K562 (cell line): ENCODE measurements at regions not wholly inside any gene's neighbourhood (a gene's known extent, or its start where the extent isn't known, plus 50 kb on each side); places are given as distances from the start of the nearest gene placed in this dataset.

ENCODE experiments used
- ATAC-seq: fragments of 200-7000 bp; cut with Tn5 transposase; 3 replicates; pipeline ENCODE4 v1.9.1; 2020; ENCODE audit warnings: moderate library complexity
- BruUV-seq: library from RNA; stranded (reverse); fragments of 400-500 nt; replicated peaks from 2 replicates; lab custom pipeline; 2021; lab: Mats Ljungman, UMichigan
- CTCF ChIA-PET: fragments of 300-600 bp; formaldehyde crosslinking; extraction: SDS; loops from one replicate; lab custom pipeline; 2021; ENCODE audit warnings: low intra/inter-chr PET ratio; lab: Yijun Ruan, JAX
- POLR2A ChIA-PET: fragments of 300-600, 350-650 bp; sonication (Branson Sonifier 250); formaldehyde crosslinking; extraction: SDS; loops from one replicate; lab custom pipeline; 2021; ENCODE audit warnings: antibody characterized with exemption, inconsistent platforms; lab: Yijun Ruan, JAX
- DNase-seq, 4 experiments: peaks; one replicate each; pipeline versions ENCODE4 v3.0.0 to v3.0.0-alpha.2; 2011 to 2018; ENCODE audit warnings: low spot score in 3 of 4, mixed read lengths in 3 of 4; ENCODE audit errors: extremely low read depth in 1 of 4
- FAIRE-seq: peaks from 2 replicates; lab custom pipeline; 2011; peaks lifted over from hg19 to GRCh38; lab: Jason Lieb, UNC
- H2AFZ ChIP-seq: 2 replicates; pipeline ENCODE4 v1.6.0; 2011; ENCODE audit warnings: low read depth, low read length, control low read depth, inconsistent platforms
- H3K27ac ChIP-seq: fragments of 200-600 bp; 3 replicates; pipeline ENCODE4 v1.8.0; 2011; ENCODE audit warnings: low read depth, mild to moderate bottlenecking, control low read depth, inconsistent platforms, low read length, moderate library complexity, mixed read lengths; ENCODE audit errors: extremely low read depth
- H3K27me3 ChIP-seq, 2 experiments: fragments of 300-600 bp in 1 of 2; 2 replicates in 1 of 2; 3 replicates in 1 of 2; pipeline versions ENCODE4 v1.6.0 to v1.8.0; 2011; ENCODE audit warnings: inconsistent platforms in 2 of 2, low read length in 2 of 2, mild to moderate bottlenecking in 1 of 2, mixed read lengths in 1 of 2, moderate library complexity in 1 of 2; ENCODE audit not compliant: control insufficient read depth in 2 of 2, insufficient read depth in 2 of 2
- H3K36me3 ChIP-seq: fragments of 300-600 bp; 3 replicates; pipeline ENCODE4 v1.8.0; 2011; ENCODE audit warnings: mild to moderate bottlenecking, low read length, inconsistent platforms; ENCODE audit not compliant: control insufficient read depth, insufficient read depth
- H3K4me1 ChIP-seq, 2 experiments: fragments of 200-600 bp in 1 of 2; replicated peaks in 1 of 2; 2 replicates in 1 of 2; 3 replicates in 1 of 2; pipeline versions ENCODE4 v1.5.1 to v1.8.0; 2011; ENCODE audit warnings: inconsistent platforms in 2 of 2, low read length in 2 of 2, mild to moderate bottlenecking in 1 of 2, mixed read lengths in 1 of 2, moderate library complexity in 1 of 2; ENCODE audit not compliant: control insufficient read depth in 2 of 2, insufficient read depth in 2 of 2
- H3K4me2 ChIP-seq: 2 replicates; pipeline ENCODE4 v1.6.1; 2011; ENCODE audit warnings: low read length, control low read depth, inconsistent platforms, mixed read lengths; ENCODE audit not compliant: insufficient read depth
- H3K4me3 ChIP-seq: fragments of 200-600 bp; sonication (generic), shearing (Covaris generic); 2 replicates; pipeline ENCODE4 v1.5.1; 2016; ENCODE audit warnings: control low read depth, inconsistent platforms
- H3K79me2 ChIP-seq: fragments of 200-600 bp; 3 replicates; pipeline ENCODE4 v1.8.0; 2011; ENCODE audit warnings: low read length, inconsistent platforms; ENCODE audit not compliant: control insufficient read depth, insufficient read depth
- H3K9ac ChIP-seq, 2 experiments: 2 replicates each; pipeline versions ENCODE4 v1.6.0 to v1.6.1; 2011; ENCODE audit warnings: low read depth in 2 of 2, low read length in 2 of 2, control low read depth in 1 of 2, inconsistent platforms in 1 of 2, mild to moderate bottlenecking in 1 of 2, mixed read lengths in 1 of 2; ENCODE audit not compliant: insufficient read depth in 1 of 2
- H3K9me1 ChIP-seq: one replicate; pipeline ENCODE4 v1.6.0; 2011; ENCODE audit warnings: inconsistent platforms, mild to moderate bottlenecking, low read length, moderate library complexity; ENCODE audit not compliant: control insufficient read depth, insufficient read depth
- H3K9me3 ChIP-seq: replicated peaks from 2 replicates; pipeline ENCODE4 v1.5.1; 2011; ENCODE audit warnings: low read depth, low read length, inconsistent platforms; ENCODE audit not compliant: control insufficient read depth, insufficient read depth
- H4K20me1 ChIP-seq: replicated peaks from 2 replicates; pipeline ENCODE4 v1.6.1; 2011; ENCODE audit warnings: low read length, inconsistent platforms, mixed read lengths; ENCODE audit not compliant: control insufficient read depth, insufficient read depth
- ARID1B ChIP-seq: fragments of 450-650 bp; IDR thresholded peaks from 2 replicates; pipeline ENCODE4 v1.6.1; 2016; ENCODE audit warnings: antibody characterized with exemption, mild to moderate bottlenecking, inconsistent platforms
- DNMT1 ChIP-seq: fragments of 450-650 bp; IDR thresholded peaks from 2 replicates; pipeline ENCODE4 v1.6.1; 2016; ENCODE audit warnings: antibody characterized with exemption, mild to moderate bottlenecking
- HCFC1 ChIP-seq: IDR thresholded peaks from 2 replicates; pipeline ENCODE4 v1.6.1; 2012; ENCODE audit warnings: low read depth, low read length, improper control_type of control experiment
- MCM5 ChIP-seq: fragments of 450-650 bp; IDR thresholded peaks from 2 replicates; pipeline ENCODE4 v1.6.1; 2016; ENCODE audit warnings: low read depth
- PRPF4 ChIP-seq: fragments of 200-400 bp; formaldehyde crosslinking; IDR thresholded peaks from one replicate; pipeline ENCODE4 v1.6.1; 2017; ENCODE audit warnings: low read length, low read depth, mild to moderate bottlenecking; ENCODE audit not compliant: insufficient read depth, poor library complexity, severe bottlenecking
- SAFB ChIP-seq: fragments of 200-400 bp; formaldehyde crosslinking; IDR thresholded peaks from 2 replicates; pipeline ENCODE4 v1.6.1; 2017; ENCODE audit warnings: low read depth, low read length, borderline replicate concordance
- TSC22D4 ChIP-seq: fragments of 450-650 bp; IDR thresholded peaks from 2 replicates; pipeline ENCODE4 v1.6.1; 2016; ENCODE audit warnings: missing genetic modification characterization, missing biosample characterization, control low read depth
- ZEB2 ChIP-seq: fragments of 450-650 bp; IDR thresholded peaks from 2 replicates; pipeline ENCODE4 v1.6.1; 2016
- ZNF12 ChIP-seq: sonication (generic); formaldehyde crosslinking; IDR thresholded peaks from 2 replicates; pipeline ENCODE4 v1.4.0; 2020; ENCODE audit warnings: mild to moderate bottlenecking, missing genetic modification reagents
- ZNF354B ChIP-seq: fragments of 250-450 bp; sonication (Bioruptor Pico); IDR thresholded peaks from 2 replicates; pipeline ENCODE4 v1.4.0; 2020
- ZNF77 ChIP-seq: fragments of 250-450 bp; sonication (Bioruptor Pico); IDR thresholded peaks from 2 replicates; pipeline ENCODE4 v1.5.0; 2020
- WGBS: fragments of 100-300 bp; shearing (Covaris generic); methylation state at CpG from one replicate; pipeline ENCODE4 v1.1.6; 2016; ENCODE audit warnings: low coverage, mixed read lengths; ENCODE audit not compliant: insufficient coverage; ENCODE audit errors: missing lambda C conversion rate; 5-methylcytosine and 5-hydroxymethylcytosine counted together
- in situ Hi-C: fragments of 300-500 bp; cut with MboI; formaldehyde crosslinking; loops from 4 replicates; pipeline ENCODE4 v1.15.0; 2018; ENCODE audit warnings: inconsistent platforms, mixed read lengths
- intact Hi-C: fragments of 100-400 bp; cut with micrococcal nuclease; formaldehyde crosslinking; loops from 2 replicates; pipeline ENCODE4 v1.14.2; 2022
- TF ChIP-seq, protein P1 (sequence below), 2 experiments: fragments of 450-650 bp; IDR thresholded peaks; 2 replicates each; pipeline ENCODE4 v1.6.1; 2016; ENCODE audit warnings: mild to moderate bottlenecking in 2 of 2, borderline replicate concordance in 1 of 2, low read depth in 1 of 2, moderate library complexity in 1 of 2
- TF ChIP-seq, protein P2 (sequence below): sonication (generic); formaldehyde crosslinking; IDR thresholded peaks from 2 replicates; pipeline ENCODE4 v1.8.0; 2022; ENCODE audit warnings: mild to moderate bottlenecking, low read depth, missing genetic modification reagents
- TF ChIP-seq, protein P3 (sequence below): fragments of 450-650 bp; IDR thresholded peaks from 2 replicates; pipeline ENCODE4 v1.7.0; 2016; ENCODE audit warnings: borderline replicate concordance

DNA sequence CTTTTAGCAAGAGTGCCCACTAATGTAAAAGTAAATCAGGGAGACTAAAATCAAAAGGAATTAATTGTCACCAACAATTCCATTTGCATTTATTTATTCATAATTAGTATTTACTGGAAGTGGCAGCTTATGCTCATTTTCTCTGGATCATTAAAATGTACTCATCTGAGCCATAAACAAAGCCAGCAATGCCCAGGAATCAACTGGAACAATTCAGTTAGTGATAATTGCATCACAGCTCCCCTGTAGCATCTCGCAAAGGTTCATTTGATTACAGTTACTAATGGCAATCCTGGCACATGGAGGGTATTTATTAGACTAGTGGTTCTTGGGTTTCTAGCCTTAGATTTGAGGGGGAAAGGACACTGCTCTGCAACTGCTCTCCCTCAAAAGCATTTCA is 92.7 kb upstream of the C1orf21 start:
- Histone ChIP-seq H3K4me3 (no peak overlapping the region), H3K4me1 (no peaks in the 10 kb centered on the region; a peak in 1 of 5 replicates), H3K79me2 (no peaks in the 10 kb centered on the region), H3K9me1 (no peaks in the 10 kb centered on the region), H3K27me3 (no peaks in the 10 kb centered on the region; a peak in 1 of 5 replicates), H2AFZ (no peak overlapping the region), H3K27ac (no peak overlapping the region), H3K9ac (no peak overlapping the region), H3K36me3 (no peaks in the 10 kb centered on the region), H4K20me1 (no peaks in the 10 kb centered on the region), H3K9me3 (no peaks in the 10 kb centered on the region), H3K4me2 (no peak overlapping the region)
- POLR2A ChIA-PET = interaction anchor here (0.5 kb wide), 1 partner anchor 225 kb away, joined by 3 read pairs; no protein-coding TSS in a partner anchor
- FAIRE-seq (no peak), DNase-seq (no peak), ATAC-seq (no peak)
- WGBS = 0% methylated on average over 1 of the region's 1 CpG
- no TSS peak for BruUV-seq
- intact Hi-C loops = no loop called here
- CTCF ChIA-PET = no interaction called here
- in situ Hi-C loops = no loop called here
- TF ChIP-seq, protein P1, sequence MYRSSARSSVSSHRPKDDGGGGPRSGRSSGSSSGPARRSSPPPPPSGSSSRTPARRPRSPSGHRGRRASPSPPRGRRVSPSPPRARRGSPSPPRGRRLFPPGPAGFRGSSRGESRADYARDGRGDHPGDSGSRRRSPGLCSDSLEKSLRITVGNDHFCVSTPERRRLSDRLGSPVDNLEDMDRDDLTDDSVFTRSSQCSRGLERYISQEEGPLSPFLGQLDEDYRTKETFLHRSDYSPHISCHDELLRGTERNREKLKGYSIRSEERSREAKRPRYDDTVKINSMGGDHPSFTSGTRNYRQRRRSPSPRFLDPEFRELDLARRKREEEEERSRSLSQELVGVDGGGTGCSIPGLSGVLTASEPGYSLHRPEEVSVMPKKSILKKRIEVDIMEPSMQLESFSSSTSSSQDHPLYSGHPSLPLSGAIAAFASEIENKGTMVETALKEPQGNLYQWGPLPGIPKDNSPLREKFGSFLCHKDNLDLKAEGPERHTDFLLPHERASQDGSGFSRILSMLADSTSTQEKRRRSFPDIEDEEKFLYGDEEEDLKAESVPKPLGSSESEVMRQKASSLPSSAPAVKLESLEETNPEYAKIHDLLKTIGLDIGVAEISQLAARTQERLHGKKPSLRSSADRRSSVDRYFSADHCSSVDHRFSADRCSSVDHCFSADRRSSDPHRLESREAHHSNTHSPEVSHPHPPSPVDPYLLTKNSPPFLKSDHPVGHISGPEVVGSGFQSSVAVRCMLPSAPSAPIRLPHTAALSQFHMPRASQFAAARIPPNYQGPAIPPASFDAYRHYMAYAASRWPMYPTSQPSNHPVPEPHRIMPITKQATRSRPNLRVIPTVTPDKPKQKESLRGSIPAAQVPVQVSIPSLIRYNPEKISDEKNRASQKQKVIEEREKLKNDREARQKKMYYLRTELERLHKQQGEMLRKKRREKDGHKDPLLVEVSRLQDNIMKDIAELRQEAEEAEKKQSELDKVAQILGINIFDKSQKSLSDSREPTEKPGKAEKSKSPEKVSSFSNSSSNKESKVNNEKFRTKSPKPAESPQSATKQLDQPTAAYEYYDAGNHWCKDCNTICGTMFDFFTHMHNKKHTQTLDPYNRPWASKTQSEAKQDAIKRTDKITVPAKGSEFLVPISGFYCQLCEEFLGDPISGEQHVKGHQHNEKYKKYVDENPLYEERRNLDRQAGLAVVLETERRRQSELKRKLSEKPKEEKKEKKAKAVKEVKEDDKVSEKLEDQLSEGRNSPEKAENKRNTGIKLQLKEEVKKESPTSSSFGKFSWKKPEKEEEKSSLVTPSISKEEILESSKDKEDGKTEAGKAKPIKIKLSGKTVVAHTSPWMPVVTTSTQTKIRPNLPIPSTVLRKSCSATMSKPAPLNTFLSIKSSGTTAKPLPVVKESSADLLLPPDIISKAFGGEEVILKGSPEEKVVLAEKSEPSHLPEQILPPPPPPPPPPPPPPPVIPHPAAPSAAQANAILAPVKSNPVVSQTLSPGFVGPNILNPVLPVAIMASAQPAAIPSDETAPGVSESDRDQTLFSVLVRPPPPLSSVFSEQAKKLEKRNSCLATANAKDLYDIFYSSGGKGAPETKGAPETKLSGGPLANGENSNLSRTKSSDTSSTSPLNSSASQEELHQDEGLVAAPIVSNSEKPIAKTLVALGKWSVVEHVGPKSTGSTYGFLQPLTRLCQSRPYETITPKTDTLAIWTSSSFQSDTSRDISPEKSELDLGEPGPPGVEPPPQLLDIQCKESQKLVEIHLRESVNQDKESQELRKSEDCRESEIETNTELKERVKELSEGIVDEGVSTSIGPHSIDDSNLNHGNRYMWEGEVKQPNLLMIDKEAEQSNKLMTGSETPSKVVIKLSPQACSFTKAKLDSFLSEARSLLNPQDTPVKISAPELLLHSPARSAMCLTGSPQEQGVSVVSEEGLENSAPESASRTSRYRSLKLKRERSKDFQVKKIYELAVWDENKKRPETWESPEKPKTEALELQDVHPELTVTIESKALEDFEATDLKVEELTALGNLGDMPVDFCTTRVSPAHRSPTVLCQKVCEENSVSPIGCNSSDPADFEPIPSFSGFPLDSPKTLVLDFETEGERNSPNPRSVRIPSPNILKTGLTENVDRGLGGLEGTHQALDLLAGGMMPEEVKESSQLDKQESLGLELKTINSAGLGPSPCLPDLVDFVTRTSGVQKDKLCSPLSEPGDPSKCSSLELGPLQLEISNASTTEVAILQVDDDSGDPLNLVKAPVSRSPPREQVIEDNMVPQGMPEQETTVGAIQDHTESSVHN (IDR thresholded peaks at IDR 0.05; ENCODE audit: borderline replicate concordance in 1 of 2, low read depth in 1 of 2) = no peak
- TF ChIP-seq ARID1B (no peak), ZNF354B (no peak), ZNF12 (CRISPR knock-in tag) (no peak), ZNF77 (CRISPR knock-in tag) (no peak), HCFC1 (no peak), MCM5 (no peak), TSC22D4 (tag) (no peak), ZEB2 (no peak), SAFB (no peak), DNMT1 (no peak), PRPF4 (no peak)
- TF ChIP-seq, protein P2, sequence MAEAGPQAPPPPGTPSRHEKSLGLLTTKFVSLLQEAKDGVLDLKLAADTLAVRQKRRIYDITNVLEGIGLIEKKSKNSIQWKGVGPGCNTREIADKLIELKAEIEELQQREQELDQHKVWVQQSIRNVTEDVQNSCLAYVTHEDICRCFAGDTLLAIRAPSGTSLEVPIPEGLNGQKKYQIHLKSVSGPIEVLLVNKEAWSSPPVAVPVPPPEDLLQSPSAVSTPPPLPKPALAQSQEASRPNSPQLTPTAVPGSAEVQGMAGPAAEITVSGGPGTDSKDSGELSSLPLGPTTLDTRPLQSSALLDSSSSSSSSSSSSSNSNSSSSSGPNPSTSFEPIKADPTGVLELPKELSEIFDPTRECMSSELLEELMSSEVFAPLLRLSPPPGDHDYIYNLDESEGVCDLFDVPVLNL (CRISPR knock-in tag) = no peak
- TF ChIP-seq, protein P3, sequence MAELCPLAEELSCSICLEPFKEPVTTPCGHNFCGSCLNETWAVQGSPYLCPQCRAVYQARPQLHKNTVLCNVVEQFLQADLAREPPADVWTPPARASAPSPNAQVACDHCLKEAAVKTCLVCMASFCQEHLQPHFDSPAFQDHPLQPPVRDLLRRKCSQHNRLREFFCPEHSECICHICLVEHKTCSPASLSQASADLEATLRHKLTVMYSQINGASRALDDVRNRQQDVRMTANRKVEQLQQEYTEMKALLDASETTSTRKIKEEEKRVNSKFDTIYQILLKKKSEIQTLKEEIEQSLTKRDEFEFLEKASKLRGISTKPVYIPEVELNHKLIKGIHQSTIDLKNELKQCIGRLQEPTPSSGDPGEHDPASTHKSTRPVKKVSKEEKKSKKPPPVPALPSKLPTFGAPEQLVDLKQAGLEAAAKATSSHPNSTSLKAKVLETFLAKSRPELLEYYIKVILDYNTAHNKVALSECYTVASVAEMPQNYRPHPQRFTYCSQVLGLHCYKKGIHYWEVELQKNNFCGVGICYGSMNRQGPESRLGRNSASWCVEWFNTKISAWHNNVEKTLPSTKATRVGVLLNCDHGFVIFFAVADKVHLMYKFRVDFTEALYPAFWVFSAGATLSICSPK = no peak
